Keratinocyte (primary cell): ENCODE measurements at regions not wholly inside any gene's neighbourhood (a gene's known extent, or its start where the extent isn't known, plus 50 kb on each side); places are given as distances from the start of the nearest gene placed in this dataset.

Experiments
- CTCF ChIP-seq, 3 experiments: IDR thresholded peaks in 1 of 3; conservative IDR thresholded peaks in 1 of 3; optimal IDR thresholded peaks in 1 of 3; 2 replicates in 2 of 3; 3 replicates in 1 of 3; pipeline versions ENCODE3 to v1.5.1; 2011; ENCODE audit warnings: low read length in 3 of 3, mild to moderate bottlenecking in 3 of 3, moderate library complexity in 2 of 3, control low read depth in 1 of 3, inconsistent platforms in 1 of 3; ENCODE audit not compliant: insufficient read depth in 2 of 3; ENCODE audit errors: extremely low read depth in 1 of 3
- EZH2 ChIP-seq: IDR thresholded peaks from one replicate; pipeline ENCODE4 v1.6.1; 2012; ENCODE audit warnings: inconsistent platforms, mild to moderate bottlenecking, low read length, moderate library complexity

- TF ChIP-seq CTCF (optimal IDR thresholded peaks at IDR 0.05 in 1 of 3, IDR thresholded peaks at IDR 0.05 in 1 of 3, conservative IDR thresholded peaks at IDR 0.05 in 1 of 3; ENCODE audit: extremely low read depth in 1 of 3, insufficient read depth in 2 of 3, low read length in 3 of 3) (no peak), EZH2 (no peak)
Measured at GRCh38 chr22:44592824-44593148, 94.8 kb upstream of the RTL6 start.
